Common myeloid progenitor, CD34-positive (primary cell): ENCODE measurements at regions not wholly inside any gene's neighbourhood (a gene's known extent, or its start where the extent isn't known, plus 50 kb on each side); places are given as distances from the start of the nearest gene placed in this dataset.

Experiments used
- CTCF ChIA-PET: fragments of 350-600 bp; sonication (Branson Sonifier 250); formaldehyde crosslinking; loops from one replicate; lab custom pipeline; 2021; ENCODE audit warnings: antibody characterized with exemption; lab: Charles Lee
- POLR2A ChIA-PET: fragments of 350-600 bp; sonication (Branson Sonifier 250); formaldehyde crosslinking; loops from one replicate; lab custom pipeline; 2021; ENCODE audit warnings: antibody characterized with exemption; lab: Charles Lee
- DNase-seq, 3 donors: peaks; one replicate each; pipeline versions ENCODE4 v3.0.0 to v3.0.0-alpha.2; 2013
- H3K27ac ChIP-seq, 2 experiments: 1 replicate in 1 of 2; 2 replicates in 1 of 2; pipeline ENCODE4 v1.7.0; 2013; ENCODE audit warnings: inconsistent platforms in 2 of 2, low read length in 2 of 2, mild to moderate bottlenecking in 2 of 2, low read depth in 1 of 2, moderate library complexity in 1 of 2; ENCODE audit not compliant: severe bottlenecking in 2 of 2, insufficient read depth in 1 of 2, poor library complexity in 1 of 2
- H3K27me3 ChIP-seq, 5 experiments: replicated peaks in 2 of 5; 1 replicate in 3 of 5; 2 replicates in 2 of 5; pipeline versions ENCODE4 v1.6.1 to v1.7.0; 2013; ENCODE audit warnings: low read length in 4 of 5, mild to moderate bottlenecking in 2 of 5, moderate library complexity in 2 of 5, inconsistent platforms in 1 of 5; ENCODE audit not compliant: insufficient read depth in 5 of 5, control insufficient read depth in 4 of 5
- H3K36me3 ChIP-seq, 4 experiments: 1 replicate in 2 of 4; 2 replicates in 2 of 4; pipeline versions ENCODE4 v1.6.1 to v1.7.0; 2013; ENCODE audit warnings: low read length in 3 of 4, control low read depth in 1 of 4, mild to moderate bottlenecking in 1 of 4; ENCODE audit not compliant: control insufficient read depth in 4 of 4, insufficient read depth in 4 of 4
- H3K4me1 ChIP-seq, 4 experiments: 1 replicate in 3 of 4; 2 replicates in 1 of 4; pipeline versions ENCODE4 v1.6.1 to v1.7.1; 2013; ENCODE audit warnings: low read length in 3 of 4, mild to moderate bottlenecking in 3 of 4, control low read depth in 1 of 4, inconsistent platforms in 1 of 4, moderate library complexity in 1 of 4; ENCODE audit not compliant: control insufficient read depth in 4 of 4, insufficient read depth in 4 of 4; ENCODE audit errors: control extremely low read depth in 1 of 4
- H3K4me3 ChIP-seq, 7 experiments: 1 replicate in 4 of 7; 2 replicates in 3 of 7; pipeline versions ENCODE4 v1.5.1 to v1.7.0; 2013; ENCODE audit warnings: mild to moderate bottlenecking in 7 of 7, low read length in 6 of 7, moderate library complexity in 6 of 7, inconsistent platforms in 2 of 7, low read depth in 2 of 7, control low read depth in 1 of 7; ENCODE audit not compliant: insufficient read depth in 4 of 7, control insufficient read depth in 1 of 7; ENCODE audit errors: extremely low read depth in 1 of 7
- H3K9me3 ChIP-seq, 5 experiments: 1 replicate in 4 of 5; 2 replicates in 1 of 5; pipeline versions ENCODE4 v1.6.1 to v1.7.1; 2013; ENCODE audit warnings: low read length in 4 of 5, mild to moderate bottlenecking in 2 of 5, inconsistent platforms in 1 of 5, low read depth in 1 of 5, moderate library complexity in 1 of 5; ENCODE audit not compliant: control insufficient read depth in 4 of 5, insufficient read depth in 2 of 5; ENCODE audit errors: control extremely low read depth in 1 of 5
- WGBS: methylation state at CpG from one replicate; pipeline ENCODE4 v1.1.5; 2013; ENCODE audit not compliant: insufficient coverage; 5-methylcytosine and 5-hydroxymethylcytosine counted together

- ChIA-PET POLR2A (no interaction called here), CTCF (interaction anchor here (0.6 to 1.0 kb wide), 2 partner anchors 9 to 435 kb away, joined by 3 to 4 read pairs; no protein-coding TSS in a partner anchor)
- no peaks in the 10 kb centered on the region for H3K27me3 ChIP-seq
- no peaks in the 10 kb centered on the region for H3K36me3 ChIP-seq
- peaks cover 5 to 43% (median 17%) of the 10 kb centered on the region in 4 experiments for H3K4me1 ChIP-seq
- no peak for DNase-seq
- H3K4me3 ChIP-seq: no peak overlapping the region
- 97% methylated on average over 5 of the region's 5 CpGs for WGBS
- H3K9me3 ChIP-seq: no peaks in the 10 kb centered on the region
- H3K27ac ChIP-seq: no peak overlapping the region
Measured at GRCh38 chr3:72160351-72160750, 375.4 kb upstream of the PROK2 start.

GRCh38 chr3:72159487-72159886, 374.5 kb upstream of the PROK2 start:
- POLR2A ChIA-PET: no interaction called here
- Histone ChIP-seq H3K27ac (no peak overlapping the region), H3K9me3 (peaks cover 0 to under 1% (median 0%) of the 10 kb centered on the region in 5 experiments), H3K36me3 (no peaks in the 10 kb centered on the region), H3K4me3 (no peak overlapping the region), H3K27me3 (no peaks in the 10 kb centered on the region), H3K4me1 (peaks cover 5 to 34% (median 16%) of the 10 kb centered on the region in 4 experiments)
- DNase-seq: no peak
- WGBS: 100% methylated on average over 2 of the region's 2 CpGs
- CTCF ChIA-PET: interaction anchor here (1.3 kb wide), 1 partner anchor 105 kb away, joined by 3 read pairs; no protein-coding TSS in a partner anchor

GRCh38 chr3:72158639-72159326, 373.8 kb upstream of the PROK2 start:
- no peak for DNase-seq
- Histone ChIP-seq H3K9me3 (peaks cover 0 to 5% (median 0%) of the 10 kb centered on the region in 5 experiments), H3K36me3 (no peaks in the 10 kb centered on the region), H3K27ac (no peak overlapping the region), H3K27me3 (no peaks in the 10 kb centered on the region), H3K4me1 (peaks cover 5 to 27% (median 15%) of the 10 kb centered on the region in 4 experiments), H3K4me3 (no peak overlapping the region)
- WGBS: 99% methylated on average over 14 of the region's 15 CpGs
- ChIA-PET CTCF (interaction anchor here (1.3 kb wide), 1 partner anchor 106 kb away, joined by 3 read pairs; no protein-coding TSS in a partner anchor), POLR2A (no interaction called here)

GRCh38 chr3:72157748-72158638, 373.0 kb upstream of the PROK2 start:
- CTCF ChIA-PET: interaction anchor here (0.8 to 1.3 kb wide), 3 partner anchors 12 to 75 kb away, joined by 3 read pairs; no protein-coding TSS in a partner anchor
- no peaks in the 10 kb centered on the region for H3K27me3 ChIP-seq
- WGBS: 93% methylated on average over 6 of the region's 7 CpGs
- no peak for DNase-seq
- H3K4me3 ChIP-seq: no peak overlapping the region
- no peaks in the 10 kb centered on the region for H3K36me3 ChIP-seq
- no peak overlapping the region for H3K27ac ChIP-seq
- H3K9me3 ChIP-seq: peaks cover 0 to 5% (median 0%) of the 10 kb centered on the region in 5 experiments
- POLR2A ChIA-PET: no interaction called here
- peaks cover 4 to 19% (median 9%) of the 10 kb centered on the region in 4 experiments for H3K4me1 ChIP-seq

- Histone ChIP-seq H3K36me3 (no peaks in the 10 kb centered on the region), H3K4me1 (peaks cover 0 to 10% (median 3%) of the 10 kb centered on the region in 4 experiments), H3K4me3 (no peak overlapping the region), H3K27ac (no peak overlapping the region), H3K27me3 (no peaks in the 10 kb centered on the region), H3K9me3 (peaks cover 0 to 5% (median 0%) of the 10 kb centered on the region in 5 experiments)
- 97% methylated on average over 12 of the region's 12 CpGs for WGBS
- POLR2A ChIA-PET: interaction anchor here (0.7 kb wide), 1 partner anchor 129 kb away, joined by 3 read pairs; no protein-coding TSS in a partner anchor
- no peak for DNase-seq
- CTCF ChIA-PET: interaction anchor here (1.1 to 1.3 kb wide), 2 partner anchors 9 to 14 kb away, joined by 4 read pairs; no protein-coding TSS in a partner anchor
Measured at GRCh38 chr3:72155391-72156064, 370.6 kb upstream of the PROK2 start.

- H3K4me1 ChIP-seq: peaks cover 0 to 10% (median 3%) of the 10 kb centered on the region in 4 experiments
- no peak overlapping the region for H3K4me3 ChIP-seq
- H3K9me3 ChIP-seq: peaks cover 0 to 5% (median 0%) of the 10 kb centered on the region in 5 experiments
- no peaks in the 10 kb centered on the region for H3K27me3 ChIP-seq
- POLR2A ChIA-PET: no interaction called here
- CTCF ChIA-PET: interaction anchor here (1.1 to 2.0 kb wide), 5 partner anchors 8 to 668 kb away, joined by 3 to 6 read pairs (median 4); no protein-coding TSS in a partner anchor
- no peaks in the 10 kb centered on the region for H3K36me3 ChIP-seq
- DNase-seq: no peak
- H3K27ac ChIP-seq: no peak overlapping the region
- WGBS: 100% methylated on average over 3 of the region's 4 CpGs
Measured at GRCh38 chr3:72154391-72155335, 369.7 kb upstream of the PROK2 start.
